Prostate gland (tissue), 2 donors: ENCODE measurements at regions not wholly inside any gene's neighbourhood (a gene's known extent, or its start where the extent isn't known, plus 50 kb on each side); places are given as distances from the start of the nearest gene placed in this dataset.

Source experiments
- POLR2A ChIP-seq: fragments of 450-650 bp; IDR thresholded peaks from one replicate; pipeline ENCODE4 v1.6.1; 2016; ENCODE audit warnings: antibody characterized with exemption, mild to moderate bottlenecking
- TF ChIP-seq, protein P1 (sequence below), 4 experiments: fragments of 200-600 bp in 2 of 4; fragments of 450-650 bp in 2 of 4; sonication (generic) in 2 of 4; IDR thresholded peaks; 1 replicate in 3 of 4; 2 replicates in 1 of 4; pipeline ENCODE4 v1.5.1; 2016 to 2019; ENCODE audit warnings: antibody characterized with exemption in 4 of 4, mild to moderate bottlenecking in 2 of 4, moderate library complexity in 2 of 4

DNA sequence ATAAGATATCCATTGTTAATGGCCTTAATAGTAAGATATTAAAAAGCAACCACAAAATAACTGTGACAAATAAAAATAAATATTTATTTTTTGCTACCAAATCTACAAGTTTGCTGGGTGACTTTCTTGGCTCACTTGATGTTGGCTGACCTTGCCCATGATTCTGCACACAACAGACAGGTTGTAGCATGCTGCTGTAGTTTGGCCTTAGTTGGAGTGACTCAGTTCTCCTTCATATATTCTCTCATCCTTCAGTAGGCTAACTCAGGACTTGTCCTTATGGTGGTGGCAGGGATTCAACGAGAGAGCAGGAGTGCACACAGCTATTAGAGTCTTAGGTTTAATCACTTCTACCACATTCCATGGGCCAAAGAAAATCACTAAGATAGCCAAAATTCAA, 437.9 kb downstream of the MRPL39 start:
- TF ChIP-seq POLR2A: no peak
- TF ChIP-seq, protein P1, sequence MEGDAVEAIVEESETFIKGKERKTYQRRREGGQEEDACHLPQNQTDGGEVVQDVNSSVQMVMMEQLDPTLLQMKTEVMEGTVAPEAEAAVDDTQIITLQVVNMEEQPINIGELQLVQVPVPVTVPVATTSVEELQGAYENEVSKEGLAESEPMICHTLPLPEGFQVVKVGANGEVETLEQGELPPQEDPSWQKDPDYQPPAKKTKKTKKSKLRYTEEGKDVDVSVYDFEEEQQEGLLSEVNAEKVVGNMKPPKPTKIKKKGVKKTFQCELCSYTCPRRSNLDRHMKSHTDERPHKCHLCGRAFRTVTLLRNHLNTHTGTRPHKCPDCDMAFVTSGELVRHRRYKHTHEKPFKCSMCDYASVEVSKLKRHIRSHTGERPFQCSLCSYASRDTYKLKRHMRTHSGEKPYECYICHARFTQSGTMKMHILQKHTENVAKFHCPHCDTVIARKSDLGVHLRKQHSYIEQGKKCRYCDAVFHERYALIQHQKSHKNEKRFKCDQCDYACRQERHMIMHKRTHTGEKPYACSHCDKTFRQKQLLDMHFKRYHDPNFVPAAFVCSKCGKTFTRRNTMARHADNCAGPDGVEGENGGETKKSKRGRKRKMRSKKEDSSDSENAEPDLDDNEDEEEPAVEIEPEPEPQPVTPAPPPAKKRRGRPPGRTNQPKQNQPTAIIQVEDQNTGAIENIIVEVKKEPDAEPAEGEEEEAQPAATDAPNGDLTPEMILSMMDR (IDR thresholded peaks at IDR 0.05): no peak
